Left hindlimb (tissue), 1 donor: ENCODE measurements at regions not wholly inside any gene's neighbourhood (a gene's known extent, or its start where the extent isn't known, plus 50 kb on each side); places are given as distances from the start of the nearest gene placed in this dataset.
"Not testable (repeated sequence)": the region's sequence is repeated elsewhere in the genome, so short reads cannot be mapped to it uniquely, and the experiment has no call there.

Experiments
- DNase-seq: peaks from one replicate; pipeline ENCODE4 v3.0.0-alpha.2; 2018

DNA sequence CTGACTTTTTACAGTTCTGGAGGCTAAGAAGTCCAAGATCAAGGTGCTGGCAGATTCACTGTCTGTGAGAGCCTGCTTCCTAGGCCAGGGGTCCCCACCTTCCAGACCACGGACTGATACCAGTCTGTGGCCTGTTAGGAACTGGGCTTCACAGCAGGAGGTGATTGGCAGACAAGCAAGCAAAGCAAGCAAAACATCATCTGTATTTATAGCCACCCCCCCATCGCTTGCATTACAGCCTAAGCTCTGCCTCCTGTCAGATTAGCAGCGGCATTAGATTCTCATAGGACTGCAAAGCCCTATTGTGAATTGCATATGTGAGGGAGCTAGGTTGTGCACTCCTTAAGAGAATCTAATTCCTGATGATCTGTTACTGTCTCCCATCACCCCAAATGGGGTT, 194.7 kb upstream of the THRB start:
- DNase-seq, result no peak

DNA sequence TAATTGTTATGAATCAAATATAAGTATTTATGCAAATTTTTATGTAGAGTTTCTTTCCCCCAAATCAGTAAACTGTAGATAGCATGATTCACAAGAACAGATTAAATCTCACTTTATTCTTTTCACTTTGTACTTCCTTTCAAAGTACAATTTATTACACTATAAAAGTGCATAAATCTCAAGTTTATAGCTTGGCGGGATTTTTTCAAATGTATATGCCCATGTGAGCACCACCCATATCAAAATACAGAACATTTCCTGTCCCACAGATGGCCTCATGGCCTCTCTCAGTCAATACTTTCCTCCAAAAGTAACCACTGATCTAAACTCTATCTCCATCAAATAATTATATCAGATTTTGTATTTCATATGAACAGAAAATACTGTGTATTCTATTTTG, 196.1 kb upstream of the THRB start:
- DNase-seq, result no peak

DNA sequence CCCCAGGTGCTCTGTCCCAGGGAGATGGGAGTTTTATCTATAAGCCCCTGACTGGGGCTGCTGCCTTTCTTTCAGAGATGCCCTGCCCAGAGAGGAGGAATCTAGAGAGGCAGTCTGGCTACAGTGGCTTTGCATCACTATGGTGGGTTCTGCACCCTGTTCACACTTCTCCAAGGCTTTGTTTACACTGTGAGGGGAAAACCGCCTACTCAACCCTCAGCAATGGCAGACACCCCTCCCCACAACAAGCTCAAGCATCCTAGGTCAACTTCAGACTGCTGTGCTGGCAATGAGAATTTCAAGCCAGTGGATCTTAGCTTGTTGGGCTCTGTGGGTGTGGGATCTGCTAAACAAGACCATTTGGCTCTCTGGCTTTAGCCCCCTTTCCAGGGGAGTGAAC, 204.4 kb upstream of the THRB start:
- DNase-seq, result not testable (repeated sequence)

DNA sequence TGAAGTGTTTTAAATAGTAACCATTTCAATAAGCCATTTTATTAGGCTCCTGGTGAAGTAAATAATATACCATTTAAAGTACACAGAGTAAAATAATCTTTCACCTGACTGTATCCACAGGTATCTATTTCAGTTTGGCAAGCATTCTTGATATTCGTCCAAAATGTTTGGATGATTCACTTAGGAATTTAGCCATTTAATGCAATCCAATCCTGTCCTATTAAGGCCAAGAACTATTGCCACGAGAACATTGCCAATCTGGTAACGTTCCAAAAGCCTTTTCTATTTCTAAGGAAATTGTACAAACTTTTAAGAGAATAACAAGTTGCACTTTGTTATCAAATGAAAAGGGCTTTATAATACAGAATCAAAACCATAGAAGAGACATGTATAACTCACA, 209.8 kb upstream of the THRB start:
- DNase-seq, result no peak

DNA sequence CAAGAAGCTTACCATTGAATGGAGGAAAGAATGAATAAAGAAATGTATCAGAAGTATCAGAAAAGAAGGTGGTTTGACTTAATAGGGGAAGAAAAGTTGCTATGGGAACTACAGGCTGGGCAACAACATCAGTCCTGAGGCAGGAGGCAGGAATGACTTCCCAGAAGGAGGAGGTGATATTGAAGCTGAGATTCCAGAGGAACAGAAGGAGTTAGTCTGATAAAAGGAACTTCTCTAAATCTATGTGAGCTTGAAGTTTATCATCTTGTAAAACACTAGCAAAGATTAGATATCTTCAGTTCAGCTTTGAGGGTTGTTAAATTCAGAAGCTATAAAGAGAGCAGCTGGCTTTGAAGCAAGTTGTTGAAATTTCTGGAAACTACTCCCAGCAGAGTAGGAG, 213.3 kb upstream of the THRB start:
- no peak for DNase-seq

DNA sequence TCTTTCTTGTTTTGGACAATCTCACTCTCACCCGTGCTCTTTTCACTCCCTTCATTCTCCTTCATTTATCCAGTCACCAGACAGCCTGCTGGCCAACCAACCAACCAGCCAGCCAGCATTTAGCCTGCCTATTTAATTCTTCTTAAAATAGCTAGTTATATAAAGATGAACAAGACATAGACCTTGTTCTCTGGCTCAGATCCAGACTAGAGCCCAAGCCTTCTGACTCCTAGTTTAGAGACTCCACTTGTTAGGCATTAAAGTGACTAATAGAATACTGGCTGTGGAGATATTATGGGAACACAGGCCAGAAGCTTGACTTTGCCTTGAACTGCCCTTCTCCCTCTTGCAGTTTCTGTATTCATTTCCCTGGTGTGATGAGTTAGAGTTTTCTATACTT, 215.3 kb upstream of the THRB start:
- peak; percentile 36 for DNase-seq

DNA sequence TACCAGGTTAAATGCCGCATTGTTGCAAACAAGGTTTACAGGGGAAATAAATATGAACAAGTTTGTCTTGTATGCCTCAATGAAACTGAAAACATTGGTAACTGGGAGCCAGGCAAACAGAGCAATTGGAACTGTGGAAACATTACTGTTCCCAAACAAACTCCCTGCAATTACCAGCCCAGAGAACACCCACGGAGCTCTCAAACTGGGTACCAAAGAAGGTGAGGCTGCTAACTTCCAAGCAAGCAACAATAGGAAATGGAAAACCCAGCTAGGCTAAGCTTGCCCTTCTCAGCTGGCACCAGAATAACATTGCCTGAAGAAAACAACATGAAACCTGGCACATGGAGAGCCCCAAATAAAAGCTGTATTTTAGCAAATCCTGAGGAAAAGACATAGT, 218.9 kb upstream of the THRB start:
- no peak for DNase-seq

DNA sequence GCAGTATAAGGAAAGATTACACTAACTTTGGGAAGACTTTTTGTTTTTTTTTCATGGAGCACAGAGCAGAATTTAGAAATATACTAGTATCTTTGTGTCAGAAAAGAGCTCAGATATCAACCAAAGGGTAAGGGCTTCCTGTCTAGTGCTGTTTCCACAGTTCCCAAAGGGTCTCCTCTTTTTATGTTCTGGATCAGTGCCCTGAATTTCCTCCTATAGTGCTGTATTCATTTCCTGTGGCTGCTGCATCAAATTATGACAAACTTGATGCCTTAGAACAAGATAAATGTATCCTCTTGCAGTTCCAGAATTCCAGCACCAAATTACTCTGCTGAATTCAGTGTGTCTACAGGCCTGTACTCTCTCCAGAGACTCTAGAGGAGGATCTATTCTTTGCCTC, 219.8 kb upstream of the THRB start:
- no peak for DNase-seq

DNA sequence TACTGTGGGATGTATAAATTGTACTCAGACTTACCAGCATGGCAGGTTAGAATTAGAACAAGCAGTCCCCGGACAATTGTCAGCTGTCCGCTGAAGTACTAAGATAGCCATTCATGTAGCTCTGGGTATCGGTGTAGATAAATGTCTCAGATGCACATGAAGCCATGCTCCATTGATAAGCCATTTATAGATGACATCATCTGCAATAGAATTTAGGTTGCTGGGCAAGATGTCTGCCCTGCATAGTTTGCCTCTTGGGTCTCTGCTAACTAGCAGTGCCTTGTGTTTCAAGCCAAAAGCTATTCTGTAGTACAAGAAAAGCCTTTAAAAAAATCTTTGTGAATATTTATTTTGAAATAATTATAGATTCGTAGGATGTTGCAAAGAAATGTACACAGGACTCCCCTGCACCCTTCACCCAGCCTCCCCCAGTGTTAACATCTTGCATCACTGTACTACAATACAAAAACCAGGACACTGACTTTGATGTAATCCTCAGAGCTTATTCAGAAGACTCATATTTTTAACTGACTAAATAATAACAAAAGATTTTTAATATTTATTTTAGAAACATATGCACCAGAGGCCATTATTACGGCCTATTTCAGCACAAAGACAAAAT, 220.6 kb upstream of the THRB start:
- no peak for DNase-seq

DNA sequence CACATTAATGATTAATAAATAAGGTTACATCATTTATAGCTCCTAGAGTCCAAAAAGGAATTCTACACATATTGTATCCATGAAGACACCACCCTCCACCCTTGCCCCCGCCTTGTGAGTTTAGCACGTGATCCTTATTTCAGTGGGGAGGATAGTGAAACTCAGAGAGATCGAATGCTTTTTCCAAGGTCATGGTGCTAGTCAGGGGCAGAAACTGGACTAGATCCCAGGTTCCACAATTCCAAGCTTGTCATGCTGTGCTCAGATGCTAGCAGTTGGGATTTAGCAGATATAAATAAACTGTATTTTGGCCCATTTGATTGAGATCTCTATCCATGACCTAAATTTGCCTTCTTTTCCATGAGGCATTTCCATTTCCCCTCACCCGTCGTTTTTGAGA, 227.4 kb upstream of the THRB start:
- DNase-seq, result no peak

DNA sequence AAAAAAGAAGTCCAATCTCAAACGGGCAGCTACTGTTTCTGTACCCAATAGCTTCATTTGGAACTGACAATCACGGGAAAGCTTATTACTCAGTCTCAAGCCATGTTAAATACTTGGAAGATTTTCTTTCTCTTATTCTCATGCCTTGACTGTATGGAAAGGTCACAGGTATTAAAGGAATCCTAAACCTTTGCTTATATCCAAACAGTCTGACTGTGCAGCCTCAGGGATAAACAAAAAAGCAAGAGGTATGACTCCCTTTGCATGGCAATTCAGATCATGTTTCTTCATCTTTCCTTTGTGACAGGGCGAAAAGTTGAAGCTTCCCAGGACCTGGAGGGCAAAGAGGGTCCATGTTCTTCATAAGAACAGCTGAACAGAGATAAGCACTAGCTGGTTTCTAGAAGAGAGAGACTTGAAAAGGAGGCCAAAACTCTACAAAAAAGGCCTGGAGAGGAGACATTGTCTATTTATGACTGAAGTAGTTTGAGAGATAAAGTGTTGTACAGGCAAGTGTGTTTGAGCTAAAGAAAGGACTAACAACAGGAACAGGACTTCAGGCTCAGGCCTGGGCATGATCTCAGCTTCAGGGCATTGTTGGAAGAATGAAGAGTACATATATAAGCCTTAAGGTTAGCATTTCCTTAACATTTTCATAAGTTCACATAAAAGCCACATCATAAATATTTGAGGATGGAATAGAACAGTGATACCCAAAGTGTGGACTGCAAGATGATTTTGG, 231.0 kb upstream of the THRB start:
- no peak for DNase-seq

DNA sequence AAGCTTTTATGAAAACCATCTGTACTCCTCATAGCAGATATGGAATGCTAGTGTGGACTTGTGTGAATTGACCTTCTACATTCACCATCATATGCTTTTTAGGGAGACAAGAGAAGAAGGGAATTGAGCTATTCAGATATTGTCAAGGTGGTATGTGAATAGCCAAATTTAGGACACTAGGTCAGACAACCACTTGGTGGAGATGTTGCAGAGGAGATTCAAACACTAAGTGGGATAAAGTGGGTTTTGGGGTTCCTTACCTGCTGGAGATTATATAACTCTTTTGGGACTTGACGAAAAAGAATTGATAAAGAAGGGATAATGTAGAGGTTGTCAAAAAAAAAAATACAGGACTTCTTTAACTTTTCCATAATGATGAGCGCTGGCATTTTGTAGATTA, 231.8 kb upstream of the THRB start:
- no peak for DNase-seq

DNA sequence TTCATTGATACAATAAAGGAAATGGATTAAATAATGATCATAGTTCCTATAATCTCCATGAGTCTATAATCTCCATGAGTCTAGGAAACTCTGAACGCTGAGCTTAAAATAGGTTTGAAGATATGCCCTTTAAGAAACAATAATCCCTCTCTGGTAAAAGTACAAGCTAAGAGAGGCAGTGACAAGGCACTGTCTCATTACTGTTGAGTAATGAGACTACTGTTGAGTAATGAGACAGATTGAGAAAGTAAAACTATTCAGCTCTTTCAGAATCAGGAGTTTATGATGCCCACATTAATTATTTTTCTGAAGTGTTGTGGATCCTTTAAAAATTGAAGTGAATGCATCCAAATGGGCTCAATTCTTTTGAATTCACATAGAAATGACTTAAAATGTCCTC, 235.5 kb upstream of the THRB start:
- DNase-seq, result no peak

DNA sequence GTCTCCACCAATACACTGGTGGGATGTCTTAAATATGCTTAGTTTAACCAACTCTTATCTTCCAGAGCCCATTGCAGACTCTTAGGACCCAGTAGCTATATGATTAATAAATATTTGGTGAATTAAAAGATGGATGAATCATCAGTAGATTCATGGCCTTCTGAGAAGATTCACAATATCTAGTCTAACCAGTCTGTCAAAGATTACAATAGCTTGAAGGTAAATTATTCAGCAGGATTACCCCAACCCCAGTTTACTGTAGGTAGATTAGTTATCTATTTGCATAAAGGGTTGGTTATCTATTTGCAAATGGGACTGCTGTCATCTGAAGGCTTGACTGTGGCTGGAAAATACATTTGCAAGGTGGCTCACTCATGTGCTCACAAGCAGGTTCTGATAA, 239.4 kb upstream of the THRB start:
- no peak for DNase-seq

DNA sequence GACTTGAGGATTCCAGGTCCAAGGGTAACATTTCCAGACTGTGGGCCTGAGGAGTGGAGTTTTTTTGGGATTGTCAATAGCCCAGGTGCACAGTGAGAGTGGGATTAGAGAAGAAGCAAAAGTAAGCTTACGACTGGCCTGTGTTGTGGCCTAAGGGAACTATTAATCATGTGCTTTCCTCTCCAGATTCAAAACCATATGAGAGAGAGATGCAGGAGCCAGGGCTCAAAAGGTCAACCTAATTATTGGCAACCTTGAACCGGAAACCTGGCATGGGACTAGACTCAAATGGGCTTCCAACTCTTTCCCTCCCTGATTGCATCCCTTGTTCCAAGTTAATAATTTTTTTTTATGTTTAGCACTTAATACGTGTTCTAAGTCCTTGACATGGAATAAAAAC, 242.1 kb upstream of the THRB start:
- DNase-seq, result peak; percentile 32

DNA sequence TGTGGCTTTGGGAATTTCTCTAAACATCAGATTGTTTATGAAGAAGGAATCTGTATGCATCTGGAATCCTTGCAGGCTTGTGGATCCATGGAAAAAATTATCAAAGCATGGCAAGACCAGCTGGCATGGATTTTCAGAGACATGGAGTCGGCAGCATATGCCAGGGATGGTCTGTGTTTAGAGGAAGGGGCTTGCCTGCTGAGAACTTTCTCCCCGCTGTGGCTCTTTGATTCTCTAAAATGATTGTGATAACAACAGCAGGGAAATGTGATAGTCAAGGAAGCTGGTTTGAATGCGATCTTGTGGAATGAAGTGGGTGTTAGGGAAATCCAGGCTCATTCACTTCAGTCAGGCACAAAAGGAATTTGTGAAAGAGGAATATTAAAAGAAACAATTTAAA, 245.7 kb upstream of the THRB start:
- no peak for DNase-seq

DNA sequence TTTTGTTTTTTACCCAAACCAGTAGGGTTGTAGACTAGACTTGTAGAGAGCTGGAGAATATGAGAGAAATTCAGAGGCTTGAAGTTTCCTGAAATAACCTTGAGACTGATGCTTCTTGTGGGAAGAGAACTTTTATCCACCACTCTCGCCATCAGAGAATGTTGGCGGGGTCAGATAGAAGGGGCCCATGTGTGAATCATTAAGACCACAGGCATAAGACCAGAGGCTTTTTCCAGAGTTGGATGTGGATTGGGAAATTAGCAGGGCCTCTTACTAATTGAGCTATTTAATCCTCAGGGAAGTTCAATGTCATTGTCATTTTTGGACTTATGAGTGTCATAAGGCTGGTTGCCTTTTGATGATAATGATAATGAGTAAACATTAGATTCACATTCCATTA, 246.9 kb upstream of the THRB start:
- DNase-seq, result no peak

DNA sequence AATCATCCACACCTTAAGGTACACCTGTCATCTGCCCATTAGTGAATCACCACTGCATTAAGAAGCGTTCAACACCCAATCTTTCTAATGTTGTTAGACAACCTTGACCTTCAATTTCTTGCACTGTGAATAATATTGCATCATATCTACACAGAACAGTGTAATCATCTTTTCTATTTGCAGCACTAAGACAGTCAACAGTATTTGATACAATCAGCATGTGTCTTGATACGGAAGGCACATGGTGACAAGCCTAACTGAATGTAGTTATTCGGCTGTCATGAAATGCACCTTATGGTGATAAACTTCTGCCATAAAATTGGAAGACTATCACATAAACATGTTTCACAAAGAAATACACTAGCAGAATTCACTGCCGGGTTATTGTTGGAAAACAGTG, 253.9 kb upstream of the THRB start:
- DNase-seq, result no peak

DNA sequence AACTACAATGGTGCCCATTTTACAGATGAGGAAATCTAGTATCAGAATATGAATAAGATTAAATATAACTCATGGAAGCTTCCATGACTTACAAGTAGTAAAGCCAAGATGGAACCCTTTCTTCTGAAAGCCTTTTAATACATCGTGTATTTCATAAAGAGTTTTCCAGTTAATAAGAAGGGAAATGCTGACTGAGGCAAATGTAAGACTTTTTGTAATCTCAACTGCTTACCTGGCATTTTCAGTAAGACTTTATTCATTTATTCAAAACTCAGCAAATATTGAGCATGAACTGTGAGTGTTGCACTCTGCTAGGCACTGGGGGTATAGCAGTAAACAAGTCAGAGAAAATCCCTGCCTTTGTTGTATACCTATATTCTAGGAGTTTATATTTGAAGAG, 256.4 kb upstream of the THRB start:
- DNase-seq, result no peak

DNA sequence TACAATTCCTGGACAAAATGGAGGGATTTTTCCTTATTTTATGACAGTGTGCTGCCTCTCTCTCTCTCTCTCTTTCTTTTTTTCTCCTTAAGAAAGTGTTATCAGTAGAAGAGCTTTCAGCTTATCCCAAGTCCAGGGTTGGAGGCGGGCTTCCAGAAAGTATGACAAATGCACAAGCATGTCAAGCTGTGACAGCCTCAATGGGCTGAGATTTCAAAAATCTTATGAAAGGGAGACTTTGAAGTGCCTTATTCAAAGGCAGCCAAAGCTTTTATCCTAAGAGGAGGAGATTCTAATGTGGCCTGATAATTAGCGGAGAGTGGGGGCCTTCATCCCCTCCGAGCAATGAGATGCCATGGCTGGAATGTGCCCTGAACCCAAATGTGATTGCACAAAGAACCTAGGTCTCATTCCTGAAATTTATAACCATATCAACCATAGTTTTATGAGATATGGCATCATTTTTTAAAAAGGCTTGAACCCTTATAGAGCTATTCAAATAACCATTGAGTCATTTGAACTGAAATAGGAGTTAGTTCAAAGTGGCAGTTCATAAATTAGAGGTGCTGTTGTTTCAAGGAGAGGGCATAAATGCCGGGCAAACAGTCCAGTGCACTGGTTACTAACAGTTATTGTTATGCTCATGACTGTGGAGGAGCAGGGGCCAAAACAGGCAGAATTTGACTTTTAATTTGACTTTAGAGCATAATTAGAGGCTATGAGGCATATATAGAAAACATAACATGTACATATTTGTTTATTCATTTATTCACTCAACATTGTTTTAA, 261.6 kb upstream of the THRB start:
- DNase-seq, result no peak

DNA sequence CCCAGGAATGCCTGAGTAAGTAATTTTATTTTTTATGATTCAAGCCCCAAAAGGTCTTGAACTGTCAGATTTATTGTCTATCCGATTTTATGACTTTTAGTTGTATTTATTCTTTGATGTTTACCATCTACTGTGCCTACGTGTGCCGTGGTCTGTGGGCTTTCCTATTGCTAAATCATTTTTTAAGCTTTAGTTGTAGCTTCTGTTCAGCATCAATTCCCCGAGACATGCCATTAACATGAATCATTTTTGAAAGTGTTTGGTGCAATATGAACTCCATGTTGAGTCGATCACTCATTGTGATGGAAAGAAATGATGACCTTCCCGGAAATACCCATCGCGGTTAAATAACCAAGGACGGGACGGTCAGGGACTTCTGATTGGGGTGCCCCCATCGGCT, 268.7 kb upstream of the THRB start:
- DNase-seq, result no peak

DNA sequence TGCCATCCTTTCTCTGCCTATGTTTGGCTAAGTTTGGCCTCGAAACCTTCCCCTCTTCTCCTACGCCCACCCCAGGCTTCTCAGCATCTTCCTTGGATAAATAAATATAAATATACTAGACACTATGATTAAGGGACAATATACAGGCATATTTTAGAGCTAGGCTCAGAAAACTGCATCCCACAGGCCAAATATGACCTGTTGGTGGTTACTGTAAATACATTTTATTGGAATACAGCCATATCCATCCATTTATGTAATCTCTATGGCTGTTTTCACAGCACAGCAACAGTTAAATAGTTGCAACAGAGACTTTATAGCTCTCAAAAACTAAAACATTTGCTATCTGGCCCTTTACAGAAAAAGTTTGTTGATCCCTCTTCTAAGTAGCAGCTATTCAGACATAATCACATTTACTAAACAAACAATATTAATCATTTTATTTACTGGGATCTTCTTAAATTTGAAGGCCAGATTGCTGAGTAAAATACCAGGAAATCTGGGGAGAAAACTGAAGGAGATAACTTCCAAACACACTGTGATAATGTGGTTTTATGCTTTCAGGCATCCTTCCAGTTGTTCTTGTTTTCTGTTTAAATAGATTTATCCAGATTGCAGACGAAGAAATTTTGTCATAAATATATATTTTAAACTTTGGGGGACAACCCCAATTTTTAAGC, 269.7 kb upstream of the THRB start:
- DNase-seq, result no peak

DNA sequence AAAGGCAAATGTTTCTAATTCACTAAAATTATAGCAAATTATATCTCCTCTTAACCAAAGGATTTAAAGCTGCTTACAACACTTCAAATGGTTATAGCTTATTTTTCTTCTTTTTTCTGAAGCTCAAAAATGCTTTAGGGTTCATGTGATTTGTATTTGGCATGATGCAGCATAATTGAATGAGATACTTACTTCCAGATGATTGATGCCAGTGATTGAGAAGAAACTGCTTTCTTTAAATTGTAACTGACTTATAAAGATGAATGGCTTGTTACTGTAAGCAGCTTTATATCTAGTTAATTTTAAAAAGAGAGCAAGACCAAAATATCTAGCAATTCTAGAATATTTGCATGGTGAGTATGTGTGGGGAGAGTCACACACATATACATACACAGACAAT, 270.7 kb upstream of the THRB start:
- no peak for DNase-seq

DNA sequence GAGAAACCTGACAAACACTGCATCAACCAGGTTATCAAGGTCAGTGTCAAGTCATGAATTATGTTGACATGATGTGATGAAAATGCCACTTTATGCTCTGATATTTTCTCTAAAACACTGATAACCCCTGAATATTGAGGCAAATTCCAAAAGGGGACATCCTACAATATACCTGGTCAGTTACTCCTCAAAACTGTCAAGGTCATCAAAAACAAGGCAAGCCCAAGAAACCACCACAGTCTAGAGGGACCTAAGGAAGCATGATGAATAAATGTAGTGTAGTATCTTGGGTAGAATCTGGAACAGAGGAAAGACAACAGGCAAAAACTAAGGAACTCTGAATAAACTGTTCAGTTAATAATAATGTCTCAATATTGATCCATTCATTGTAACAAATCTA, 275.3 kb upstream of the THRB start:
- no peak for DNase-seq
